Activated T-helper 1 cell treated with anti-CD3 and anti-CD28 coated beads, Interleukin-2, amount 50 U/mL, for 16 hours (primary cell): ENCODE measurements at regions not wholly inside any gene's neighbourhood (a gene's known extent, or its start where the extent isn't known, plus 50 kb on each side); places are given as distances from the start of the nearest gene placed in this dataset.
"Not testable (repeated sequence)": the region's sequence is repeated elsewhere in the genome, so short reads cannot be mapped to it uniquely, and the experiment has no call there.

Source experiments
- DNase-seq, 2 donors: peaks; one replicate each; pipeline ENCODE4 v3.0.0-alpha.2; 2020; ENCODE audit warnings: low read depth in 1 of 2, low spot score in 1 of 2

GRCh38 chr5:71821029-71821428 is 102.0 kb downstream of the CARTPT start:
- DNase-seq = no peak

GRCh38 chr5:71822065-71822464 is 103.0 kb downstream of the CARTPT start:
- not testable (repeated sequence) for DNase-seq

- no peak for DNase-seq
Measured at GRCh38 chr5:71825992-71826391, 106.9 kb downstream of the CARTPT start.

- no peak for DNase-seq
Measured at GRCh38 chr5:71828291-71829040, 109.4 kb downstream of the CARTPT start.

- DNase-seq = no peak
Measured at GRCh38 chr5:71829206-71829605, 110.1 kb downstream of the CARTPT start.

- no peak for DNase-seq
Measured at GRCh38 chr5:71830681-71831539, 111.8 kb downstream of the CARTPT start.

- no peak for DNase-seq
Measured at GRCh38 chr5:71832812-71833715, 114.0 kb downstream of the CARTPT start.

- DNase-seq = no peak
Measured at GRCh38 chr5:71834601-71835000, 115.5 kb downstream of the CARTPT start.

- no peak for DNase-seq
Measured at GRCh38 chr5:71836084-71836483, 117.0 kb downstream of the CARTPT start.

GRCh38 chr5:71836559-71837112 is 117.6 kb downstream of the CARTPT start:
- DNase-seq = no peak

GRCh38 chr5:71838286-71838685 is 119.2 kb downstream of the CARTPT start:
- no peak for DNase-seq

- no peak for DNase-seq
Measured at GRCh38 chr5:71839096-71839884, 120.2 kb downstream of the CARTPT start.

GRCh38 chr5:71841107-71841506 is 122.0 kb downstream of the CARTPT start:
- DNase-seq = no peak

- no peak for DNase-seq
Measured at GRCh38 chr5:71843111-71843510, 124.0 kb downstream of the CARTPT start.

GRCh38 chr5:71844862-71845261 is 125.8 kb downstream of the CARTPT start:
- no peak for DNase-seq

GRCh38 chr5:71859515-71859914 is 140.4 kb downstream of the CARTPT start:
- no peak for DNase-seq

GRCh38 chr5:71860048-71860447 is 141.0 kb downstream of the CARTPT start:
- DNase-seq = no peak

GRCh38 chr5:71861682-71862081 is 142.6 kb downstream of the CARTPT start:
- DNase-seq = no peak

- no peak for DNase-seq
Measured at GRCh38 chr5:71862087-71862486, 143.0 kb downstream of the CARTPT start.

- no peak for DNase-seq
Measured at GRCh38 chr5:71862507-71863060, 143.5 kb downstream of the CARTPT start.
